ENCODE measurements at regions not wholly inside any gene's neighbourhood (a gene's known extent, or its start where the extent isn't known, plus 50 kb on each side); places are given as distances from the start of the nearest gene placed in this dataset.

- no peaks in the 10 kb centered on the region for H3K36me3 ChIP-seq
- TF ChIP-seq CTCF (IDR thresholded peaks at IDR 0.05) = no peak
Measured at GRCh38 chr16:86848821-86849220, 270.5 kb downstream of the FOXL1 start.

GRCh38 chr16:86850670-86851069 is 272.3 kb downstream of the FOXL1 start:
- Histone ChIP-seq H3K4me1 (ENCODE audit: control insufficient read depth in 1 of 2, insufficient read depth in 1 of 2, low read depth in 1 of 2, low read length in 1 of 2) (no peaks in the 10 kb centered on the region), H3K36me3 (no peaks in the 10 kb centered on the region), H3K4me3 (ENCODE audit: low read depth in 1 of 2, low read length in 1 of 2) (no peak overlapping the region), H3K27ac (no peak overlapping the region), H3K9me3 (no peaks in the 10 kb centered on the region), H3K27me3 (peaks cover 14% of the 10 kb centered on the region)
- TF ChIP-seq CTCF (IDR thresholded peaks at IDR 0.05) = no peak

More at GRCh38 chr16:86848821-86849220, 270.5 kb downstream of the FOXL1 start:
- no peak overlapping the region for H3K27ac ChIP-seq
- no peaks in the 10 kb centered on the region for H3K4me1 ChIP-seq (ENCODE audit: control insufficient read depth in 1 of 2, insufficient read depth in 1 of 2, low read depth in 1 of 2, low read length in 1 of 2)
- peaks cover 14% of the 10 kb centered on the region for H3K27me3 ChIP-seq
- no peaks in the 10 kb centered on the region for H3K9me3 ChIP-seq
- no peak overlapping the region for H3K4me3 ChIP-seq (ENCODE audit: low read depth in 1 of 2, low read length in 1 of 2)

- no peaks in the 10 kb centered on the region for H3K4me1 ChIP-seq (ENCODE audit: control insufficient read depth in 1 of 2, insufficient read depth in 1 of 2, low read depth in 1 of 2, low read length in 1 of 2)
- peaks cover 14% of the 10 kb centered on the region for H3K27me3 ChIP-seq
- no peak for TF ChIP-seq CTCF (IDR thresholded peaks at IDR 0.05)
- no peak overlapping the region for H3K4me3 ChIP-seq (ENCODE audit: low read depth in 1 of 2, low read length in 1 of 2)
- H3K27ac ChIP-seq = no peak overlapping the region
- H3K36me3 ChIP-seq = no peaks in the 10 kb centered on the region
- H3K9me3 ChIP-seq = no peaks in the 10 kb centered on the region
Measured at GRCh38 chr16:86852135-86852534, 273.8 kb downstream of the FOXL1 start.

GRCh38 chr16:86854058-86854621 is 275.8 kb downstream of the FOXL1 start:
- TF ChIP-seq CTCF (IDR thresholded peaks at IDR 0.05) = no peak
- no peaks in the 10 kb centered on the region for H3K36me3 ChIP-seq
- no peaks in the 10 kb centered on the region for H3K4me1 ChIP-seq (ENCODE audit: control insufficient read depth in 1 of 2, insufficient read depth in 1 of 2, low read depth in 1 of 2, low read length in 1 of 2)
- peaks cover 12% of the 10 kb centered on the region for H3K27me3 ChIP-seq
- no peak overlapping the region for H3K4me3 ChIP-seq (ENCODE audit: low read depth in 1 of 2, low read length in 1 of 2)
- H3K9me3 ChIP-seq = no peaks in the 10 kb centered on the region
- no peak overlapping the region for H3K27ac ChIP-seq

GRCh38 chr16:86854626-86855294 is 276.4 kb downstream of the FOXL1 start:
- no peak overlapping the region for H3K4me3 ChIP-seq (ENCODE audit: low read depth in 1 of 2, low read length in 1 of 2)
- no peak for TF ChIP-seq CTCF (IDR thresholded peaks at IDR 0.05)
- no peaks in the 10 kb centered on the region for H3K36me3 ChIP-seq
- no peak overlapping the region for H3K27ac ChIP-seq
- no peaks in the 10 kb centered on the region for H3K9me3 ChIP-seq
- H3K4me1 ChIP-seq (ENCODE audit: control insufficient read depth in 1 of 2, insufficient read depth in 1 of 2, low read depth in 1 of 2, low read length in 1 of 2) = no peaks in the 10 kb centered on the region
- peaks cover 10% of the 10 kb centered on the region for H3K27me3 ChIP-seq

Data from neutrophil (primary cell).